HT-29 (cell line): ENCODE measurements at regions not wholly inside any gene's neighbourhood (a gene's known extent, or its start where the extent isn't known, plus 50 kb on each side); places are given as distances from the start of the nearest gene placed in this dataset.
A peak's percentile ranks its signal among the peaks of the same experiment; 100 is the strongest.

Experiments
- DNase-seq: peaks from one replicate; pipeline ENCODE4 v3.0.0-alpha.2; 2015; ENCODE audit warnings: low spot score

- no peak for DNase-seq
Measured at GRCh38 chr11:41971592-41971991, 512.1 kb upstream of the LRRC4C start.

- DNase-seq = peak; percentile 69
Measured at GRCh38 chr11:41978945-41979344, 519.5 kb upstream of the LRRC4C start.

- no peak for DNase-seq
Measured at GRCh38 chr11:41980741-41981140, 521.3 kb upstream of the LRRC4C start.

GRCh38 chr11:41982276-41982675, 522.8 kb upstream of the LRRC4C start:
- DNase-seq = no peak

- DNase-seq = no peak
Measured at GRCh38 chr11:41982975-41983374, 523.5 kb upstream of the LRRC4C start.

- peak; percentile 16 for DNase-seq
Measured at GRCh38 chr11:41983475-41983874, 524.0 kb upstream of the LRRC4C start.

- no peak for DNase-seq
Measured at GRCh38 chr11:41984023-41984422, 524.6 kb upstream of the LRRC4C start.

- DNase-seq = no peak
Measured at GRCh38 chr11:41985799-41986198, 526.3 kb upstream of the LRRC4C start.

- DNase-seq = no peak
Measured at GRCh38 chr11:41988951-41989572, 529.6 kb upstream of the LRRC4C start.

GRCh38 chr11:41989823-41990380, 530.5 kb upstream of the LRRC4C start:
- peak; percentile 20 for DNase-seq

- no peak for DNase-seq
Measured at GRCh38 chr11:41996533-41996932, 537.1 kb upstream of the LRRC4C start.

- DNase-seq = no peak
Measured at GRCh38 chr11:41997844-41998401, 538.5 kb upstream of the LRRC4C start.

- no peak for DNase-seq
Measured at GRCh38 chr11:41999066-41999465, 539.6 kb upstream of the LRRC4C start.

- DNase-seq = no peak
Measured at GRCh38 chr11:42003801-42004200, 544.3 kb upstream of the LRRC4C start.

- no peak for DNase-seq
Measured at GRCh38 chr11:42006766-42007165, 547.3 kb upstream of the LRRC4C start.

GRCh38 chr11:42012271-42012670, 552.8 kb upstream of the LRRC4C start:
- no peak for DNase-seq

GRCh38 chr11:42013656-42014201, 554.3 kb upstream of the LRRC4C start:
- no peak for DNase-seq

GRCh38 chr11:42021911-42022310, 562.5 kb upstream of the LRRC4C start:
- DNase-seq = no peak

GRCh38 chr11:42023267-42023666, 563.8 kb upstream of the LRRC4C start:
- DNase-seq = no peak

GRCh38 chr11:42025121-42025803, 565.8 kb upstream of the LRRC4C start:
- DNase-seq = no peak

GRCh38 chr11:42034826-42035225, 575.4 kb upstream of the LRRC4C start:
- DNase-seq = no peak

- no peak for DNase-seq
Measured at GRCh38 chr11:42036201-42036600, 576.7 kb upstream of the LRRC4C start.

- DNase-seq = no peak
Measured at GRCh38 chr11:42043312-42043711, 583.9 kb upstream of the LRRC4C start.
